GDM1 (cell line): ENCODE measurements at regions not wholly inside any gene's neighbourhood (a gene's known extent, or its start where the extent isn't known, plus 50 kb on each side); places are given as distances from the start of the nearest gene placed in this dataset.
"Not testable (repeated sequence)": the region's sequence is repeated elsewhere in the genome, so short reads cannot be mapped to it uniquely, and the experiment has no call there.

Experiments used
- DNase-seq: peaks from one replicate; lab custom pipeline; 2025; lab: John Stamatoyannopoulos, UW

DNA sequence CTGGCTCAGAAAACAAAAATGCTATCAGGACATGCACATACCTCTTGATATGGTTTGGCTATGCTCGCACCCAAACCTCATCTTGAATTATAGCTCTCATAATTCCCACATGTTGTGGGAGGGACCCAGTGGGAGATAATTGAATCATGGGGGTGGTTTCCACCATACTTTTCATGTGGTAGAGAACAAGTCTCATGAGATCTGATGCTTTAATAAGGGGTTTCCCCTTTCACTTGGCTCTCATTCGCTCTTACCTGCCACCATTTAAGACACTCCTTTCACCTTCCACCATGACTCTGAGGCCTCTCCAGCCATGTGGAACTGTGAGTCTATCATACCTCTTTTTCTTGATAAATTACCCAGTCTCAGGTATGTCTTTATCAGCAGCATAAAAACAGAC lies 958.6 kb downstream of the TRAM1L1 start:
- no peak for DNase-seq

DNA sequence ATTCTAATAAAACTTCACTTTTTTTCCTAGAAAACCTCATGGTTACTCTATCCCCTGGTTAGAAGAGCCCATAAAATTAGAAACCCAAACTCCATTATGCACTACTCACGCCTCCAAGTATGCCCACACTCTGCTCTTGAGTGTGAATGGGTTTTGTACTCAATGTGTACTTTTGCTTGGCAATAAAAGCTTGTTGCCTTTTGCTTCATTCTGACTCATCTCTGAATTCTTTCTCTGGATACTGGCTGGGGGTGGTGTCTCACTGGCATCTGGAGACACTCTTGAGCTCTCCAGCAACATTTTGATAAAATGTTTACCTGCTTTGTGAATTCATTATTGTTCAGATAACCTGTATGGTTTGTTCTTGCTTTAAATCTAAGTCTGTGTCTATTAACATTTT lies 963.3 kb downstream of the TRAM1L1 start:
- DNase-seq = no peak

- DNase-seq = no peak
Observed at GRCh38 chr4:116118221-116118620, 967.2 kb downstream of the TRAM1L1 start.

GRCh38 chr4:116112861-116113260 lies 972.5 kb downstream of the TRAM1L1 start:
- not testable (repeated sequence) for DNase-seq

- no peak for DNase-seq
Observed at GRCh38 chr4:116110713-116111112, 974.7 kb downstream of the TRAM1L1 start.

DNA sequence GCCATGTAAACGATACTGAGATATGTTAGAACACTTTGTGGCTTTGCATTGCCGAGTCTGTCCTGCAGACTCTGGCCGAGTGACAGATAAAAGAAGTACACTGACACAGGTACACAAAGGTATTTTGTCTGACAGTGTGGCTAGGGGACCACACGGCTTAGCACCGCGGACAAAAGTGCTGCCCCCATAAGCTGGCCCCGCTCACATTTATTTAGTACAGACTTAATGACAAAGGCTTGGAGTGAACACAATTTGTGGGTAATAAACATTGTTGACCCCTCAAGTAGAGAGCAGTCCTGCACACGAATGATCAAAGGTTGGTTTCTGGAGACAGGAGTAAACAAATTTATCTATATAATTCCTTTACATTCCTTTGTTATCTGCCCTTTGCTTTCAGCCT lies 976.8 kb downstream of the TRAM1L1 start:
- no peak for DNase-seq

- DNase-seq = no peak
Observed at GRCh38 chr4:116101321-116101720, 984.1 kb downstream of the TRAM1L1 start.

DNA sequence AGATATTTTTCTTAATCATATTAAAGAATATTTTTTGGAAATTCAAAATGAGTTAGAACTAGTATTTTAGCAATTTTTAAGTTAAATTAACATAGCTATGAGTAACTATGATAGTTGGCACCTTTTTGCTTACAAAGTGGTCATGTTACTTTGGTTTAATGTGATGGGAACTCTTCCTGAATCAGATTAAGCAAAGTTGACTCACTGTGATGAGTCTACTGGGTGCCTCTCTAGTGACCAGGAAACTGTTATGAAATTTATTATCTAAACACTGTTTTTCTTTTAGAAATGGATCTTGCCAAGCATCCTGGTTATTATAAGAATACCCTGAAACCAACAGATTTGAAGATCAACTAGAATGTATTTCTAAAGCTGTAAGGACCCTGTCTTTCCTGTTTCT lies 985.8 kb downstream of the TRAM1L1 start:
- DNase-seq = no peak

DNA sequence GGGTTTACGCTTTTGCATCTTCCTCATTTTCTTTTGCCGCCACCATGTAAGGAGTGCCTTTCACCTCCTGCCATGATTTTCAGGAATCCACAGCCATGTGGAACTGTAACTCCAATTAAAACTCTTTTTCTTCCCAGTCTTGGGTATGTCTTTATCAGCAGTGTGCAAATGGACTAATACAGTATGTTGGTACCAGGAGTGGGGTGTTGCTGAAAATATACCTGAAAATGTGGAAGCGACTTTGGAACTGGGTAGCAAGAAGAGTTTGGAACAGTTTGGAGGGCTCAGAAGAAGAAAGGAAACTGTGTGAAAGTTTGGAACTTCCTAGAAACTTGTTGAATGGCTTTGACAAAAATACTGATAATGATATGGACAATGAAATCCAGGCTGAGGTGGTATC lies 983.9 kb upstream of the NDST4 start:
- not testable (repeated sequence) for DNase-seq

DNA sequence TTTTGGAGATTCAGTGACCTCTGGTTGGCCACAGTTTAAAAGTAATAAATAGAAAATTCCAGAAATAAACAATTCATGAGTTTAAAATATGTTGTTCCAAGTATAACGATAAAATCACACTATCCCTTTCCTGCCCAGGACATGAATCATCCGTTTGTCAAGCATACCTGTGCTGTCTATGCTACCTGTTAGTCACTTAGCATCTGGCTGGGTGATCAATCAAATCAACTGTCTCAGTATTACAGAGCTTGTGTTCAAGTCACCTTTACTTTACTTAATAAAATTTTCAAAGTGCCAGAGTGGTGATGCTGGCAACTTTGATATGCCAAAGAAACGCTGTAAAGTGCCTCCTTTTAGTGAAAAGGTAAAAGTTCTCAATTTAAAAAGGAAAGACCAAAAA lies 979.5 kb upstream of the NDST4 start:
- no peak for DNase-seq

DNA sequence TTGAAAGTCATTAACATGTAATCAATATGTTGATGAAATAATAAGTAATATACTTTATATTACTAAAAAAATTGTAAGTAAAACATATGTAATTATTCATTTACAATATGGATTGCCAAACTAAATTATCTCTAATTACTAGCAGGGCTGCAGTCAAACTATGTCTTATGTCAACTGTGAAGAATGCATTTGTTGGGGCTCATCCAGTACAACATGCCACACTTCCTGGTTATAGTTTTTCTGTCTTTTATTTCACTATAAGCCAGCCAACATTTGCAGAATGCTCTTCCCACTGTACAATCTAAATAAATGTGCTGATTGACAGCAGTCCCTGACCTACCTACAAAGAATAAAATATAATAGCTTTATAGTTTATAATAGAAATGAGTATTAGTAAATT lies 975.4 kb upstream of the NDST4 start:
- DNase-seq = no peak

- no peak for DNase-seq
Observed at GRCh38 chr4:116082808-116083366, 969.5 kb upstream of the NDST4 start.

GRCh38 chr4:116073051-116073450 lies 959.6 kb upstream of the NDST4 start:
- no peak for DNase-seq

- no peak for DNase-seq
Observed at GRCh38 chr4:116070283-116070682, 956.9 kb upstream of the NDST4 start.

- no peak for DNase-seq
Observed at GRCh38 chr4:116066711-116067245, 953.4 kb upstream of the NDST4 start.

GRCh38 chr4:116064331-116064730 lies 950.9 kb upstream of the NDST4 start:
- no peak for DNase-seq

- DNase-seq = no peak
Observed at GRCh38 chr4:116059361-116059760, 945.9 kb upstream of the NDST4 start.

DNA sequence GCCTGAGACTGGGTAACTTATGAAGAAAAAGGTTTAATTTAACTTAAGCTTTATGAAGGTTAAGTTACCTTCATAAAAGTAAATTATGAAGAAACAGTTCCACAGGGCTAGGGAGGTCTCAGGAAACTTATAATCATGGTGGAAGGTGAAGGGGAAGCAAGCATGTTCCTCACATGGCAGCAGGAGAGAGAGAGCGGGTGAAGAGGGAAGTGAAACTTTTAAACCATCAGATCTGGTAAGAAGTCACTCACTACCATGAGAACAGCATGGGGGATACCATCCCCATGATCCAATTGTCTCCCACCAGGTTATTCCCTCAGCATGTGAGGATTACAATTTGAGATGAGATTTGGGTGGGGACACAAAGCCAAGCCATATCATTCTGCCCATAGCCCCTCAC lies 944.7 kb upstream of the NDST4 start:
- no peak for DNase-seq

- DNase-seq = no peak
Observed at GRCh38 chr4:116055857-116056827, 942.7 kb upstream of the NDST4 start.

- no peak for DNase-seq
Observed at GRCh38 chr4:116027311-116027710, 913.9 kb upstream of the NDST4 start.

DNA sequence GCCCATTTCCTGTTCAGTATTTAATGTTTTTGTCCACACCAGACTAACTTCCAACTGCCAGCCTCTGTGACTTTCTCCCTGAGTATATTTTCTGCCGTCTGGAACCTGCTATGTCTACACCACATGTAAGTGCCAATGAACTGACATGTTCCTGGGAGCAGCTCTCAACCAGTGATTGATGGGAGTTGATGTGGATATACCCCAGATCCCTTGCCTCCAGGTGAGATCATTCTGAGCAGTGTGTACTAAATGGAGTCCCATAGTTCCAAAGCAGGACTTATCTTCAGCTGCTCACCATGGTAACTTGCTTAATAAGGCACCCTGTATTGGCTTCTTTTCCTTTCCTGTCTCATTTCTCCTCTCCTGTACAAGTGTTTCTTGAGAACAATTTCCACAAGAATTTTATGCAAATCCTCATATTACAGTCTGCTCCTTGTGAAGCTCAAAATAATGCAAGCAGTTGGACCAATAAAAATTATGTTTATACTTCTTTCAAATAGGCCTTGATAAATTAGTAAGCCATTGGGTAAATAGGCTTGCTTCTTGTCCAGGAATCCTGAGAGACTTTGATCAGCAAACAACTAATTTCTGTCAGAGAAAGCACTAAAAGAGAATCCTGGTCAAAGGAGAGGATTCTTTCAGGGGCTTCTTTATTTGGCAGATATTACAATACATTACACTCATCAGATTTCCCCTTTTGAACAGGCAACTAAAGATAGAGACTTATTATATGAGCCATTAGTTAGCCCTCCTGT lies 911.7 kb upstream of the NDST4 start:
- no peak for DNase-seq

DNA sequence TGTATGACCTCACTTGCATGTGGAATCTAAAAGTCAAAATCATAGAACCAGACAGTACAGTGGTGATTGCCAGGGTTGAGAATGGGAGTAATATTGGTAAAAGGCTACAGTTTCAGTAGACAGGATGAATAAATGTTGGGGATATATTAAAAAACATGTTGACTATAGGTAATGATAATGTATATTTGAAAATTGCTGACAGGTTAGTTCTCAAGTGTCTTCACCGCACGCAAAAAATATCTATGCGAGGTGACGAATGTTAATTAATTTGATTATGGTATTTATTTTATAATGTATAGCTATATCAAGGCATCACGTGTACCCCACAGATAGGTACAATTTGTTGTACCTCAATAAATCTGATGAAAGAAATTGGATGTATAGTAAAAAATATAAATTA lies 909.6 kb upstream of the NDST4 start:
- no peak for DNase-seq
